ENCODE measurements at regions not wholly inside any gene's neighbourhood (a gene's known extent, or its start where the extent isn't known, plus 50 kb on each side); places are given as distances from the start of the nearest gene placed in this dataset.

GRCh38 chr12:88903333-88903732, 323.1 kb upstream of the KITLG start:
- H3K14ac ChIP-seq (ENCODE audit: low read length): no peak overlapping the region
- H2AK5ac ChIP-seq (ENCODE audit: low read length): no peak overlapping the region
- H3K36me3 ChIP-seq (ENCODE audit: control insufficient read depth in 1 of 2, insufficient read depth in 2 of 2, low read length in 2 of 2): no peaks in the 10 kb centered on the region
- H3K4ac ChIP-seq (ENCODE audit: low read depth, low read length): no peak overlapping the region
- no peak overlapping the region for H4K12ac ChIP-seq (ENCODE audit: low read depth, low read length)
- H3K4me2 ChIP-seq (ENCODE audit: low read length): no peak overlapping the region
- H2BK12ac ChIP-seq (ENCODE audit: low read length): no peak overlapping the region
- H2AFZ ChIP-seq (ENCODE audit: insufficient read depth, low read length, poor library complexity): no peak overlapping the region
- no peaks in the 10 kb centered on the region for H3K27me3 ChIP-seq (ENCODE audit: insufficient read depth, low read length)
- no peak overlapping the region for H3K4me3 ChIP-seq (ENCODE audit: low read depth, low read length)
- no peaks in the 10 kb centered on the region for H3K79me1 ChIP-seq (ENCODE audit: low read length)
- no peaks in the 10 kb centered on the region for H3K4me1 ChIP-seq (ENCODE audit: control insufficient read depth in 1 of 2, insufficient read depth in 2 of 2, low read length in 2 of 2)
- H3K79me2 ChIP-seq (ENCODE audit: control insufficient read depth, insufficient read depth, low read length, poor library complexity): no peaks in the 10 kb centered on the region
- no peak for DNase-seq
- H4K8ac ChIP-seq (ENCODE audit: low read depth, low read length): no peak overlapping the region
- H3K23ac ChIP-seq (ENCODE audit: low read length): no peak overlapping the region
- H3K9me3 ChIP-seq (ENCODE audit: insufficient read depth, low read depth, low read length): no peaks in the 10 kb centered on the region
- no peak overlapping the region for H4K91ac ChIP-seq (ENCODE audit: low read depth, low read length)
- no CpG with 5 or more reads among the region's 4 CpGs for WGBS (ENCODE audit: extremely low coverage, insufficient coverage, insufficient read length)
- no peak overlapping the region for H2BK120ac ChIP-seq (ENCODE audit: insufficient read depth, low read length, poor library complexity)
- no peak overlapping the region for H3K9ac ChIP-seq (ENCODE audit: low read length)
- H3K18ac ChIP-seq (ENCODE audit: low read length): no peak overlapping the region
- H3K27ac ChIP-seq (ENCODE audit: low read depth, low read length): no peak overlapping the region
- no peak overlapping the region for H2BK5ac ChIP-seq (ENCODE audit: low read depth, low read length, poor library complexity)

- Histone ChIP-seq H3K36me3 (ENCODE audit: control insufficient read depth in 1 of 2, insufficient read depth in 2 of 2, low read length in 2 of 2) (no peaks in the 10 kb centered on the region), H3K4me2 (ENCODE audit: low read length) (no peak overlapping the region), H2AK5ac (ENCODE audit: low read length) (no peak overlapping the region), H4K12ac (ENCODE audit: low read depth, low read length) (no peak overlapping the region), H3K4me3 (ENCODE audit: low read depth, low read length) (no peak overlapping the region), H3K4ac (ENCODE audit: low read depth, low read length) (no peak overlapping the region), H3K27me3 (ENCODE audit: insufficient read depth, low read length) (no peaks in the 10 kb centered on the region), H2BK5ac (ENCODE audit: low read depth, low read length, poor library complexity) (no peak overlapping the region), H3K14ac (ENCODE audit: low read length) (no peak overlapping the region), H3K79me1 (ENCODE audit: low read length) (no peaks in the 10 kb centered on the region), H2BK12ac (ENCODE audit: low read length) (no peak overlapping the region), H3K9ac (ENCODE audit: low read length) (no peak overlapping the region), H4K8ac (ENCODE audit: low read depth, low read length) (no peak overlapping the region), H3K18ac (ENCODE audit: low read length) (no peak overlapping the region), H4K91ac (ENCODE audit: low read depth, low read length) (no peak overlapping the region), H2BK120ac (ENCODE audit: insufficient read depth, low read length, poor library complexity) (no peak overlapping the region), H3K23ac (ENCODE audit: low read length) (no peak overlapping the region), H3K27ac (ENCODE audit: low read depth, low read length) (no peak overlapping the region), H3K9me3 (ENCODE audit: insufficient read depth, low read depth, low read length) (no peaks in the 10 kb centered on the region), H2AFZ (ENCODE audit: insufficient read depth, low read length, poor library complexity) (no peak overlapping the region), H3K4me1 (ENCODE audit: control insufficient read depth in 1 of 2, insufficient read depth in 2 of 2, low read length in 2 of 2) (no peaks in the 10 kb centered on the region), H3K79me2 (ENCODE audit: control insufficient read depth, insufficient read depth, low read length, poor library complexity) (no peaks in the 10 kb centered on the region)
- no CpG with 5 or more reads among the region's 1 CpG for WGBS (ENCODE audit: extremely low coverage, insufficient coverage, insufficient read length)
- no peak for DNase-seq
Observed at GRCh38 chr12:88897723-88898122, 317.5 kb upstream of the KITLG start.

GRCh38 chr12:88896958-88897357, 316.7 kb upstream of the KITLG start:
- no peaks in the 10 kb centered on the region for H3K36me3 ChIP-seq (ENCODE audit: control insufficient read depth in 1 of 2, insufficient read depth in 2 of 2, low read length in 2 of 2)
- no peaks in the 10 kb centered on the region for H3K9me3 ChIP-seq (ENCODE audit: insufficient read depth, low read depth, low read length)
- no peaks in the 10 kb centered on the region for H3K79me2 ChIP-seq (ENCODE audit: control insufficient read depth, insufficient read depth, low read length, poor library complexity)
- H3K27ac ChIP-seq (ENCODE audit: low read depth, low read length): no peak overlapping the region
- no peak overlapping the region for H3K4me2 ChIP-seq (ENCODE audit: low read length)
- H3K23ac ChIP-seq (ENCODE audit: low read length): no peak overlapping the region
- H3K9ac ChIP-seq (ENCODE audit: low read length): no peak overlapping the region
- H3K14ac ChIP-seq (ENCODE audit: low read length): no peak overlapping the region
- no peak overlapping the region for H2BK120ac ChIP-seq (ENCODE audit: insufficient read depth, low read length, poor library complexity)
- no peak overlapping the region for H2AK5ac ChIP-seq (ENCODE audit: low read length)
- no peak overlapping the region for H2BK5ac ChIP-seq (ENCODE audit: low read depth, low read length, poor library complexity)
- no peaks in the 10 kb centered on the region for H3K27me3 ChIP-seq (ENCODE audit: insufficient read depth, low read length)
- H3K4ac ChIP-seq (ENCODE audit: low read depth, low read length): no peak overlapping the region
- DNase-seq: no peak
- no peak overlapping the region for H3K18ac ChIP-seq (ENCODE audit: low read length)
- no peak overlapping the region for H3K4me3 ChIP-seq (ENCODE audit: low read depth, low read length)
- no peaks in the 10 kb centered on the region for H3K79me1 ChIP-seq (ENCODE audit: low read length)
- WGBS (ENCODE audit: extremely low coverage, insufficient coverage, insufficient read length): no CpG with 5 or more reads among the region's 2 CpGs
- no peak overlapping the region for H2BK12ac ChIP-seq (ENCODE audit: low read length)
- no peak overlapping the region for H4K91ac ChIP-seq (ENCODE audit: low read depth, low read length)
- no peak overlapping the region for H4K12ac ChIP-seq (ENCODE audit: low read depth, low read length)
- H2AFZ ChIP-seq (ENCODE audit: insufficient read depth, low read length, poor library complexity): no peak overlapping the region
- H3K4me1 ChIP-seq (ENCODE audit: control insufficient read depth in 1 of 2, insufficient read depth in 2 of 2, low read length in 2 of 2): no peaks in the 10 kb centered on the region
- no peak overlapping the region for H4K8ac ChIP-seq (ENCODE audit: low read depth, low read length)

- no peak overlapping the region for H3K9ac ChIP-seq (ENCODE audit: low read length)
- H4K91ac ChIP-seq (ENCODE audit: low read depth, low read length): no peak overlapping the region
- H2BK120ac ChIP-seq (ENCODE audit: insufficient read depth, low read length, poor library complexity): no peak overlapping the region
- H3K4me1 ChIP-seq (ENCODE audit: control insufficient read depth in 1 of 2, insufficient read depth in 2 of 2, low read length in 2 of 2): no peaks in the 10 kb centered on the region
- H3K79me1 ChIP-seq (ENCODE audit: low read length): no peaks in the 10 kb centered on the region
- no peak overlapping the region for H3K14ac ChIP-seq (ENCODE audit: low read length)
- H2BK5ac ChIP-seq (ENCODE audit: low read depth, low read length, poor library complexity): no peak overlapping the region
- DNase-seq: no peak
- H3K18ac ChIP-seq (ENCODE audit: low read length): no peak overlapping the region
- H2AFZ ChIP-seq (ENCODE audit: insufficient read depth, low read length, poor library complexity): no peak overlapping the region
- WGBS (ENCODE audit: extremely low coverage, insufficient coverage, insufficient read length): no CpG with 5 or more reads among the region's 1 CpG
- H3K23ac ChIP-seq (ENCODE audit: low read length): no peak overlapping the region
- H4K8ac ChIP-seq (ENCODE audit: low read depth, low read length): no peak overlapping the region
- H3K4me3 ChIP-seq (ENCODE audit: low read depth, low read length): no peak overlapping the region
- no peak overlapping the region for H4K12ac ChIP-seq (ENCODE audit: low read depth, low read length)
- H3K4ac ChIP-seq (ENCODE audit: low read depth, low read length): no peak overlapping the region
- no peak overlapping the region for H3K4me2 ChIP-seq (ENCODE audit: low read length)
- no peak overlapping the region for H2AK5ac ChIP-seq (ENCODE audit: low read length)
- H3K27ac ChIP-seq (ENCODE audit: low read depth, low read length): no peak overlapping the region
- H3K9me3 ChIP-seq (ENCODE audit: insufficient read depth, low read depth, low read length): no peaks in the 10 kb centered on the region
- no peak overlapping the region for H2BK12ac ChIP-seq (ENCODE audit: low read length)
- no peaks in the 10 kb centered on the region for H3K36me3 ChIP-seq (ENCODE audit: control insufficient read depth in 1 of 2, insufficient read depth in 2 of 2, low read length in 2 of 2)
- no peaks in the 10 kb centered on the region for H3K27me3 ChIP-seq (ENCODE audit: insufficient read depth, low read length)
- no peaks in the 10 kb centered on the region for H3K79me2 ChIP-seq (ENCODE audit: control insufficient read depth, insufficient read depth, low read length, poor library complexity)
Observed at GRCh38 chr12:88895634-88896033, 315.4 kb upstream of the KITLG start.

Measured in trophoblast cell (in vitro differentiated cells and primary cell).